ENCODE measurements at regions not wholly inside any gene's neighbourhood (a gene's known extent, or its start where the extent isn't known, plus 50 kb on each side); places are given as distances from the start of the nearest gene placed in this dataset.
"Not testable (repeated sequence)": the region's sequence is repeated elsewhere in the genome, so short reads cannot be mapped to it uniquely, and the experiment has no call there.

- DNase-seq: no peak
These were observed 53.3 kb downstream of the TANC2 start for GRCh38 chr17:63019138-63019873.

GRCh38 chr17:63022567-63022966 lies 56.5 kb downstream of the TANC2 start:
- no peak for DNase-seq

GRCh38 chr17:63023049-63023448 lies 57.0 kb downstream of the TANC2 start:
- no peak for DNase-seq

GRCh38 chr17:63024201-63024600 lies 58.2 kb downstream of the TANC2 start:
- no peak for DNase-seq

GRCh38 chr17:63024716-63025115 lies 58.7 kb downstream of the TANC2 start:
- DNase-seq: no peak

- DNase-seq: not testable (repeated sequence)
These were observed 59.6 kb downstream of the TANC2 start for GRCh38 chr17:63025637-63026036.

- DNase-seq: no peak
These were observed 63.5 kb downstream of the TANC2 start for GRCh38 chr17:63029541-63029940.

- DNase-seq: no peak
These were observed 66.1 kb downstream of the TANC2 start for GRCh38 chr17:63032142-63032541.

GRCh38 chr17:63033142-63033541 lies 67.1 kb downstream of the TANC2 start:
- no peak for DNase-seq

- DNase-seq: no peak
These were observed 69.2 kb downstream of the TANC2 start for GRCh38 chr17:63035271-63035670.

- DNase-seq: no peak
These were observed 69.7 kb downstream of the TANC2 start for GRCh38 chr17:63035695-63036094.

GRCh38 chr17:63039342-63039741 lies 73.3 kb downstream of the TANC2 start:
- no peak for DNase-seq

- no peak for DNase-seq
These were observed 74.0 kb downstream of the TANC2 start for GRCh38 chr17:63039899-63040602.

GRCh38 chr17:63040816-63041215 lies 74.8 kb downstream of the TANC2 start:
- DNase-seq: no peak

GRCh38 chr17:63041251-63041650 lies 75.2 kb downstream of the TANC2 start:
- no peak for DNase-seq

- no peak for DNase-seq
These were observed 75.7 kb downstream of the TANC2 start for GRCh38 chr17:63041722-63042121.

GRCh38 chr17:63042256-63042812 lies 76.3 kb downstream of the TANC2 start:
- peak in 1 of 2 donors; percentile 8 for DNase-seq

GRCh38 chr17:63057560-63057959 lies 91.5 kb downstream of the TANC2 start:
- DNase-seq: not testable (repeated sequence)

GRCh38 chr17:63066158-63066813 lies 100.3 kb downstream of the TANC2 start:
- DNase-seq: no peak

GRCh38 chr17:63069245-63069644 lies 103.2 kb downstream of the TANC2 start:
- no peak for DNase-seq

- DNase-seq: no peak
These were observed 104.0 kb downstream of the TANC2 start for GRCh38 chr17:63070031-63070430.

GRCh38 chr17:63071797-63072196 lies 105.8 kb downstream of the TANC2 start:
- no peak for DNase-seq

- DNase-seq: no peak
These were observed 109.9 kb downstream of the TANC2 start for GRCh38 chr17:63075969-63076368.

All from right lung (tissue), 2 donors.